ENCODE measurements at regions not wholly inside any gene's neighbourhood (a gene's known extent, or its start where the extent isn't known, plus 50 kb on each side); places are given as distances from the start of the nearest gene placed in this dataset.

- no peak for TF ChIP-seq POLR2AphosphoS5 (IDR thresholded peaks at IDR 0.05; ENCODE audit: low read depth)
- TF ChIP-seq EZH2 (IDR thresholded peaks at IDR 0.05; ENCODE audit: low read depth, unreplicated experiment): no peak
- TF ChIP-seq, protein P1, sequence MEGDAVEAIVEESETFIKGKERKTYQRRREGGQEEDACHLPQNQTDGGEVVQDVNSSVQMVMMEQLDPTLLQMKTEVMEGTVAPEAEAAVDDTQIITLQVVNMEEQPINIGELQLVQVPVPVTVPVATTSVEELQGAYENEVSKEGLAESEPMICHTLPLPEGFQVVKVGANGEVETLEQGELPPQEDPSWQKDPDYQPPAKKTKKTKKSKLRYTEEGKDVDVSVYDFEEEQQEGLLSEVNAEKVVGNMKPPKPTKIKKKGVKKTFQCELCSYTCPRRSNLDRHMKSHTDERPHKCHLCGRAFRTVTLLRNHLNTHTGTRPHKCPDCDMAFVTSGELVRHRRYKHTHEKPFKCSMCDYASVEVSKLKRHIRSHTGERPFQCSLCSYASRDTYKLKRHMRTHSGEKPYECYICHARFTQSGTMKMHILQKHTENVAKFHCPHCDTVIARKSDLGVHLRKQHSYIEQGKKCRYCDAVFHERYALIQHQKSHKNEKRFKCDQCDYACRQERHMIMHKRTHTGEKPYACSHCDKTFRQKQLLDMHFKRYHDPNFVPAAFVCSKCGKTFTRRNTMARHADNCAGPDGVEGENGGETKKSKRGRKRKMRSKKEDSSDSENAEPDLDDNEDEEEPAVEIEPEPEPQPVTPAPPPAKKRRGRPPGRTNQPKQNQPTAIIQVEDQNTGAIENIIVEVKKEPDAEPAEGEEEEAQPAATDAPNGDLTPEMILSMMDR (conservative IDR thresholded peaks at IDR 0.05; ENCODE audit: low read depth in 2 of 2): no peak
- TF ChIP-seq JUNB (IDR thresholded peaks at IDR 0.05; ENCODE audit: unreplicated experiment): no peak
- TF ChIP-seq CREB1 (CRISPR knock-in tag; IDR thresholded peaks at IDR 0.05; ENCODE audit: low read depth): no peak
- no peak for TF ChIP-seq EZH2phosphoT487 (IDR thresholded peaks at IDR 0.05; ENCODE audit: unreplicated experiment)
- TF ChIP-seq, protein P2, sequence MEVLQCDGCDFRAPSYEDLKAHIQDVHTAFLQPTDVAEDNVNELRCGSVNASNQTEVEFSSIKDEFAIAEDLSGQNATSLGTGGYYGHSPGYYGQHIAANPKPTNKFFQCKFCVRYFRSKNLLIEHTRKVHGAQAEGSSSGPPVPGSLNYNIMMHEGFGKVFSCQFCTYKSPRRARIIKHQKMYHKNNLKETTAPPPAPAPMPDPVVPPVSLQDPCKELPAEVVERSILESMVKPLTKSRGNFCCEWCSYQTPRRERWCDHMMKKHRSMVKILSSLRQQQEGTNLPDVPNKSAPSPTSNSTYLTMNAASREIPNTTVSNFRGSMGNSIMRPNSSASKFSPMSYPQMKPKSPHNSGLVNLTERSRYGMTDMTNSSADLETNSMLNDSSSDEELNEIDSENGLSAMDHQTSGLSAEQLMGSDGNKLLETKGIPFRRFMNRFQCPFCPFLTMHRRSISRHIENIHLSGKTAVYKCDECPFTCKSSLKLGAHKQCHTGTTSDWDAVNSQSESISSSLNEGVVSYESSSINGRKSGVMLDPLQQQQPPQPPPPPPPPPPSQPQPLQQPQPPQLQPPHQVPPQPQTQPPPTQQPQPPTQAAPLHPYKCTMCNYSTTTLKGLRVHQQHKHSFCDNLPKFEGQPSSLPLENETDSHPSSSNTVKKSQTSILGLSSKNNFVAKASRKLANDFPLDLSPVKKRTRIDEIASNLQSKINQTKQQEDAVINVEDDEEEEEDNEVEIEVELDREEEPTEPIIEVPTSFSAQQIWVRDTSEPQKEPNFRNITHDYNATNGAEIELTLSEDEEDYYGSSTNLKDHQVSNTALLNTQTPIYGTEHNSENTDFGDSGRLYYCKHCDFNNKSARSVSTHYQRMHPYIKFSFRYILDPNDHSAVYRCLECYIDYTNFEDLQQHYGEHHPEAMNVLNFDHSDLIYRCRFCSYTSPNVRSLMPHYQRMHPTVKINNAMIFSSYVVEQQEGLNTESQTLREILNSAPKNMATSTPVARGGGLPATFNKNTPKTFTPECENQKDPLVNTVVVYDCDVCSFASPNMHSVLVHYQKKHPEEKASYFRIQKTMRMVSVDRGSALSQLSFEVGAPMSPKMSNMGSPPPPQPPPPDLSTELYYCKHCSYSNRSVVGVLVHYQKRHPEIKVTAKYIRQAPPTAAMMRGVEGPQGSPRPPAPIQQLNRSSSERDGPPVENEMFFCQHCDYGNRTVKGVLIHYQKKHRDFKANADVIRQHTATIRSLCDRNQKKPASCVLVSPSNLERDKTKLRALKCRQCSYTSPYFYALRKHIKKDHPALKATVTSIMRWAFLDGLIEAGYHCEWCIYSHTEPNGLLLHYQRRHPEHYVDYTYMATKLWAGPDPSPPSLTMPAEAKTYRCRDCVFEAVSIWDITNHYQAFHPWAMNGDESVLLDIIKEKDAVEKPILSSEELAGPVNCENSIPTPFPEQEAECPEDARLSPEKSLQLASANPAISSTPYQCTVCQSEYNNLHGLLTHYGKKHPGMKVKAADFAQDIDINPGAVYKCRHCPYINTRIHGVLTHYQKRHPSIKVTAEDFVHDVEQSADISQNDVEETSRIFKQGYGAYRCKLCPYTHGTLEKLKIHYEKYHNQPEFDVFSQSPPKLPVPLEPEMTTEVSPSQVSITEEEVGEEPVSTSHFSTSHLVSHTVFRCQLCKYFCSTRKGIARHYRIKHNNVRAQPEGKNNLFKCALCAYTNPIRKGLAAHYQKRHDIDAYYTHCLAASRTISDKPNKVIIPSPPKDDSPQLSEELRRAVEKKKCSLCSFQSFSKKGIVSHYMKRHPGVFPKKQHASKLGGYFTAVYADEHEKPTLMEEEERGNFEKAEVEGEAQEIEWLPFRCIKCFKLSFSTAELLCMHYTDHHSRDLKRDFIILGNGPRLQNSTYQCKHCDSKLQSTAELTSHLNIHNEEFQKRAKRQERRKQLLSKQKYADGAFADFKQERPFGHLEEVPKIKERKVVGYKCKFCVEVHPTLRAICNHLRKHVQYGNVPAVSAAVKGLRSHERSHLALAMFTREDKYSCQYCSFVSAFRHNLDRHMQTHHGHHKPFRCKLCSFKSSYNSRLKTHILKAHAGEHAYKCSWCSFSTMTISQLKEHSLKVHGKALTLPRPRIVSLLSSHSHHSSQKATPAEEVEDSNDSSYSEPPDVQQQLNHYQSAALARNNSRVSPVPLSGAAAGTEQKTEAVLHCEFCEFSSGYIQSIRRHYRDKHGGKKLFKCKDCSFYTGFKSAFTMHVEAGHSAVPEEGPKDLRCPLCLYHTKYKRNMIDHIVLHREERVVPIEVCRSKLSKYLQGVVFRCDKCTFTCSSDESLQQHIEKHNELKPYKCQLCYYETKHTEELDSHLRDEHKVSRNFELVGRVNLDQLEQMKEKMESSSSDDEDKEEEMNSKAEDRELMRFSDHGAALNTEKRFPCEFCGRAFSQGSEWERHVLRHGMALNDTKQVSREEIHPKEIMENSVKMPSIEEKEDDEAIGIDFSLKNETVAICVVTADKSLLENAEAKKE (CRISPR knock-in tag; IDR thresholded peaks at IDR 0.05): no peak
- TF ChIP-seq REST (IDR thresholded peaks at IDR 0.05; ENCODE audit: unreplicated experiment): no peak
- TF ChIP-seq ZNF331 (CRISPR knock-in tag; IDR thresholded peaks at IDR 0.05; ENCODE audit: low read depth): no peak
- TF ChIP-seq, protein P3, sequence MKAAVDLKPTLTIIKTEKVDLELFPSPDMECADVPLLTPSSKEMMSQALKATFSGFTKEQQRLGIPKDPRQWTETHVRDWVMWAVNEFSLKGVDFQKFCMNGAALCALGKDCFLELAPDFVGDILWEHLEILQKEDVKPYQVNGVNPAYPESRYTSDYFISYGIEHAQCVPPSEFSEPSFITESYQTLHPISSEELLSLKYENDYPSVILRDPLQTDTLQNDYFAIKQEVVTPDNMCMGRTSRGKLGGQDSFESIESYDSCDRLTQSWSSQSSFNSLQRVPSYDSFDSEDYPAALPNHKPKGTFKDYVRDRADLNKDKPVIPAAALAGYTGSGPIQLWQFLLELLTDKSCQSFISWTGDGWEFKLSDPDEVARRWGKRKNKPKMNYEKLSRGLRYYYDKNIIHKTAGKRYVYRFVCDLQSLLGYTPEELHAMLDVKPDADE (IDR thresholded peaks at IDR 0.05): no peak
- TF ChIP-seq STAT1 (IDR thresholded peaks at IDR 0.05; ENCODE audit: unreplicated experiment): no peak
- no peak for TF ChIP-seq ZNF114 (CRISPR knock-in tag; IDR thresholded peaks at IDR 0.05)
- TF ChIP-seq NANOG (IDR thresholded peaks at IDR 0.05; ENCODE audit: borderline replicate concordance): no peak
These were observed 382.8 kb downstream of the FOXO1 start for GRCh38 chr13:40283666-40284065.

All from GM23338 (cell line).